Medulla oblongata (tissue), 1 donor: ENCODE measurements at regions not wholly inside any gene's neighbourhood (a gene's known extent, or its start where the extent isn't known, plus 50 kb on each side); places are given as distances from the start of the nearest gene placed in this dataset.
"Not testable (repeated sequence)": the region's sequence is repeated elsewhere in the genome, so short reads cannot be mapped to it uniquely, and the experiment has no call there.

Experiments
- DNase-seq: peaks from one replicate; pipeline ENCODE4 v3.0.0-alpha.2; 2015; ENCODE audit errors: extremely low spot score

- DNase-seq = no peak
Measured at GRCh38 chr5:1636981-1637638, 113.3 kb upstream of the LPCAT1 start.

GRCh38 chr5:1636208-1636770, 112.5 kb upstream of the LPCAT1 start:
- DNase-seq = not testable (repeated sequence)

- DNase-seq = not testable (repeated sequence)
Measured at GRCh38 chr5:1635477-1635876, 111.7 kb upstream of the LPCAT1 start.

- no peak for DNase-seq
Measured at GRCh38 chr5:1634337-1634661, 110.5 kb upstream of the LPCAT1 start.

GRCh38 chr5:1633605-1634336, 110.0 kb upstream of the LPCAT1 start:
- DNase-seq = peak; percentile 89

GRCh38 chr5:1631004-1631403, 107.2 kb upstream of the LPCAT1 start:
- DNase-seq = not testable (repeated sequence)

- DNase-seq = not testable (repeated sequence)
Measured at GRCh38 chr5:1626397-1626796, 102.6 kb upstream of the LPCAT1 start.

GRCh38 chr5:1619531-1619930, 95.8 kb upstream of the LPCAT1 start:
- not testable (repeated sequence) for DNase-seq

- DNase-seq = not testable (repeated sequence)
Measured at GRCh38 chr5:1618296-1618865, 94.6 kb upstream of the LPCAT1 start.

- not testable (repeated sequence) for DNase-seq
Measured at GRCh38 chr5:1617236-1617755, 93.5 kb upstream of the LPCAT1 start.

GRCh38 chr5:1613515-1613914, 89.8 kb upstream of the LPCAT1 start:
- DNase-seq = not testable (repeated sequence)

- not testable (repeated sequence) for DNase-seq
Measured at GRCh38 chr5:1610526-1610925, 86.8 kb upstream of the LPCAT1 start.

GRCh38 chr5:1609111-1609510, 85.4 kb upstream of the LPCAT1 start:
- not testable (repeated sequence) for DNase-seq

GRCh38 chr5:1608336-1608735, 84.6 kb upstream of the LPCAT1 start:
- DNase-seq = not testable (repeated sequence)

GRCh38 chr5:1606951-1607350, 83.2 kb upstream of the LPCAT1 start:
- DNase-seq = not testable (repeated sequence)

- DNase-seq = not testable (repeated sequence)
Measured at GRCh38 chr5:1603916-1604315, 80.2 kb upstream of the LPCAT1 start.

GRCh38 chr5:1601565-1601964, 77.8 kb upstream of the LPCAT1 start:
- not testable (repeated sequence) for DNase-seq

- peak; percentile 18 for DNase-seq
Measured at GRCh38 chr5:1598950-1599737, 75.4 kb upstream of the LPCAT1 start.

- not testable (repeated sequence) for DNase-seq
Measured at GRCh38 chr5:1597093-1597473, 73.3 kb upstream of the LPCAT1 start.

- DNase-seq = not testable (repeated sequence)
Measured at GRCh38 chr5:1596462-1597092, 72.8 kb upstream of the LPCAT1 start.
